ENCODE measurements at regions not wholly inside any gene's neighbourhood (a gene's known extent, or its start where the extent isn't known, plus 50 kb on each side); places are given as distances from the start of the nearest gene placed in this dataset.
"Not testable (repeated sequence)": the region's sequence is repeated elsewhere in the genome, so short reads cannot be mapped to it uniquely, and the experiment has no call there.

GRCh38 chr4:58406762-58407161, 1296.6 kb upstream of the IGFBP7 start:
- no peak for DNase-seq (ENCODE audit: low spot score)

- no peak for DNase-seq (ENCODE audit: low spot score)
These were observed 1258.0 kb upstream of the IGFBP7 start for GRCh38 chr4:58368221-58368620.

- no peak for DNase-seq (ENCODE audit: low spot score)
These were observed 1250.4 kb upstream of the IGFBP7 start for GRCh38 chr4:58360354-58361133.

- DNase-seq (ENCODE audit: low spot score): no peak
These were observed 1249.4 kb upstream of the IGFBP7 start for GRCh38 chr4:58359590-58359989.

- DNase-seq (ENCODE audit: low spot score): no peak
These were observed 1247.8 kb upstream of the IGFBP7 start for GRCh38 chr4:58357947-58358346.

GRCh38 chr4:58325070-58325469, 1214.9 kb upstream of the IGFBP7 start:
- no peak for DNase-seq (ENCODE audit: low spot score)

GRCh38 chr4:58313444-58313843, 1203.3 kb upstream of the IGFBP7 start:
- no peak for DNase-seq (ENCODE audit: low spot score)

- no peak for DNase-seq (ENCODE audit: low spot score)
These were observed 1193.3 kb upstream of the IGFBP7 start for GRCh38 chr4:58303456-58303855.

- peak; percentile 33 for DNase-seq (ENCODE audit: low spot score)
These were observed 1191.3 kb upstream of the IGFBP7 start for GRCh38 chr4:58301376-58301999.

GRCh38 chr4:58286335-58286734, 1176.2 kb upstream of the IGFBP7 start:
- DNase-seq (ENCODE audit: low spot score): no peak

- not testable (repeated sequence) for DNase-seq (ENCODE audit: low spot score)
These were observed 1170.7 kb upstream of the IGFBP7 start for GRCh38 chr4:58280928-58281327.

GRCh38 chr4:58275856-58276255, 1165.7 kb upstream of the IGFBP7 start:
- peak; percentile 24 for DNase-seq (ENCODE audit: low spot score)

- DNase-seq (ENCODE audit: low spot score): no peak
These were observed 1164.4 kb upstream of the IGFBP7 start for GRCh38 chr4:58274553-58274952.

GRCh38 chr4:58272311-58272710, 1162.1 kb upstream of the IGFBP7 start:
- peak; percentile 9 for DNase-seq (ENCODE audit: low spot score)

GRCh38 chr4:58265734-58266133, 1155.5 kb upstream of the IGFBP7 start:
- no peak for DNase-seq (ENCODE audit: low spot score)

GRCh38 chr4:58261526-58261925, 1151.3 kb upstream of the IGFBP7 start:
- no peak for DNase-seq (ENCODE audit: low spot score)

- peak; percentile 48 for DNase-seq (ENCODE audit: low spot score)
These were observed 1144.1 kb upstream of the IGFBP7 start for GRCh38 chr4:58254291-58254690.

GRCh38 chr4:58252656-58253055, 1142.5 kb upstream of the IGFBP7 start:
- DNase-seq (ENCODE audit: low spot score): no peak

GRCh38 chr4:58247792-58248191, 1137.6 kb upstream of the IGFBP7 start:
- DNase-seq (ENCODE audit: low spot score): no peak

GRCh38 chr4:58225460-58225859, 1115.3 kb upstream of the IGFBP7 start:
- no peak for DNase-seq (ENCODE audit: low spot score)

- peak; percentile 42 for DNase-seq (ENCODE audit: low spot score)
These were observed 1109.0 kb upstream of the IGFBP7 start for GRCh38 chr4:58219179-58219578.

GRCh38 chr4:58216461-58216860, 1106.3 kb upstream of the IGFBP7 start:
- DNase-seq (ENCODE audit: low spot score): no peak

GRCh38 chr4:58214376-58214775, 1104.2 kb upstream of the IGFBP7 start:
- no peak for DNase-seq (ENCODE audit: low spot score)
